ENCODE measurements at regions not wholly inside any gene's neighbourhood (a gene's known extent, or its start where the extent isn't known, plus 50 kb on each side); places are given as distances from the start of the nearest gene placed in this dataset.
A peak's percentile ranks its signal among the peaks of the same experiment; 100 is the strongest.

GRCh38 chr9:110073356-110073905 lies 134.5 kb downstream of the C9orf152 start:
- peak overlapping the region; percentile 93 for H3K27ac ChIP-seq (ENCODE audit: low read depth, low read length)
- no peaks in the 10 kb centered on the region for H3K9me3 ChIP-seq (ENCODE audit: control insufficient read depth in 5 of 5, low read length in 5 of 5)
- no peaks in the 10 kb centered on the region for H3K27me3 ChIP-seq (ENCODE audit: control insufficient read depth in 5 of 5, insufficient read depth in 4 of 5, low read length in 5 of 5)
- no peak overlapping the region for H3K4me3 ChIP-seq (ENCODE audit: low read depth in 1 of 5, low read length in 5 of 5)
- H3K36me3 ChIP-seq (ENCODE audit: control insufficient read depth in 5 of 5, insufficient read depth in 5 of 5, low read length in 5 of 5): peaks cover 0 to 3% (median 0%) of the 10 kb centered on the region in 5 donors
- peaks cover 5 to 36% (median 21%) of the 10 kb centered on the region in 5 donors for H3K4me1 ChIP-seq (ENCODE audit: control insufficient read depth in 5 of 5, insufficient read depth in 5 of 5, low read length in 5 of 5)
- no peak overlapping the region for H3K9ac ChIP-seq (ENCODE audit: low read length in 5 of 5)

DNA sequence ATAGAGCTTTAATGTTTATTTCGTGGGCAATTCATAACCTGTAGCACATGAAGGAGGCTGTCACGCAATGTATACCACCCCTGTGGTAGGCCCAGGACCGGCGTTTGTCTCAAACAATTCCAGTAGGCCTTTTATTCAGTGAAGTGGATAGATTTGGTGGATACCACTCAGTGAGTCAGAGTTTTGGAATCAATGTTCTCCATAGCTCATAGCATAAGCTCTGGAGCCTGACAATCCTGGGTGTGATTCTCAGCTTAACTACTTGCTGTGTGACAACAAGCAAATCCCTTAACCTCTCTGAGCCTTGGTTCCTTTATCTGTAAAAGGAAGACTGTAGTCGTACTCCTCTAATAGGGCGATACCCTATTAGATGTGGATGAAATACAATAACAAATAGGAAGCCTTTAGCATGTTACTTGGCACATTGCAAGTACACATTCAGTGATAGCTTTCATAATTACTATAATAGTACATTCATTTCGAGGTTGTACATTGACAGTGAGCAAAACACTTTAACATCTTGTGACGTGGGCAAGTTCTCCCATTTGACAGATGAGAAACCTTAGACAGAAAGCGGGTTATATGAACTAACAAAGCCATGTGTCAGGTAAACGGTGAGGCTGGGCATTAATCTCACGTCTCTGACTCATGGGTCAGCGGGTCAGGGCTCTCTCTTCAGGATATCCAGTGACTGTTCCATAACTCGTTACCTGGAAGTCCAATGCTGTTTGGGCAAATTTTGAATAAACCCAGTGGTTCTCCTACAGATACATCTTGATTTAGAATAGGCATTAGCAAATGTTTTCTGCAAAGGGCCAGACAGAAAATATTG lies 130.8 kb downstream of the C9orf152 start:
- Histone ChIP-seq H3K27ac (ENCODE audit: low read depth, low read length) (peak overlapping the region; percentile 58), H3K9ac (ENCODE audit: low read length in 5 of 5) (no peak overlapping the region), H3K4me3 (ENCODE audit: low read depth in 1 of 5, low read length in 5 of 5) (no peak overlapping the region), H3K36me3 (ENCODE audit: control insufficient read depth in 5 of 5, insufficient read depth in 5 of 5, low read length in 5 of 5) (peaks cover 0 to 3% (median 0%) of the 10 kb centered on the region in 5 donors), H3K9me3 (ENCODE audit: control insufficient read depth in 5 of 5, low read length in 5 of 5) (no peaks in the 10 kb centered on the region), H3K4me1 (ENCODE audit: control insufficient read depth in 5 of 5, insufficient read depth in 5 of 5, low read length in 5 of 5) (peaks cover 0 to 37% (median 17%) of the 10 kb centered on the region in 5 donors), H3K27me3 (ENCODE audit: control insufficient read depth in 5 of 5, insufficient read depth in 4 of 5, low read length in 5 of 5) (no peaks in the 10 kb centered on the region)

- Histone ChIP-seq H3K9me3 (ENCODE audit: control insufficient read depth in 5 of 5, low read length in 5 of 5) (no peaks in the 10 kb centered on the region), H3K9ac (ENCODE audit: low read length in 5 of 5) (no peak overlapping the region), H3K4me3 (ENCODE audit: low read depth in 1 of 5, low read length in 5 of 5) (no peak overlapping the region), H3K36me3 (ENCODE audit: control insufficient read depth in 5 of 5, insufficient read depth in 5 of 5, low read length in 5 of 5) (peaks cover 0 to 3% (median 0%) of the 10 kb centered on the region in 5 donors), H3K4me1 (ENCODE audit: control insufficient read depth in 5 of 5, insufficient read depth in 5 of 5, low read length in 5 of 5) (peaks cover 0 to 31% (median 15%) of the 10 kb centered on the region in 5 donors), H3K27me3 (ENCODE audit: control insufficient read depth in 5 of 5, insufficient read depth in 4 of 5, low read length in 5 of 5) (no peaks in the 10 kb centered on the region), H3K27ac (ENCODE audit: low read depth, low read length) (peak overlapping the region; percentile 58)
Observed at GRCh38 chr9:110077925-110078324, 130.0 kb downstream of the C9orf152 start.

- no peaks in the 10 kb centered on the region for H3K27me3 ChIP-seq (ENCODE audit: control insufficient read depth in 5 of 5, insufficient read depth in 4 of 5, low read length in 5 of 5)
- H3K9ac ChIP-seq (ENCODE audit: low read length in 5 of 5): no peak overlapping the region
- peaks cover 1 to 31% (median 12%) of the 10 kb centered on the region in 5 donors for H3K4me1 ChIP-seq (ENCODE audit: control insufficient read depth in 5 of 5, insufficient read depth in 5 of 5, low read length in 5 of 5)
- H3K9me3 ChIP-seq (ENCODE audit: control insufficient read depth in 5 of 5, low read length in 5 of 5): no peaks in the 10 kb centered on the region
- H3K36me3 ChIP-seq (ENCODE audit: control insufficient read depth in 5 of 5, insufficient read depth in 5 of 5, low read length in 5 of 5): peaks cover 0 to 3% (median 0%) of the 10 kb centered on the region in 5 donors
- H3K4me3 ChIP-seq (ENCODE audit: low read depth in 1 of 5, low read length in 5 of 5): no peak overlapping the region
- H3K27ac ChIP-seq (ENCODE audit: low read depth, low read length): peak overlapping the region; percentile 58
Observed at GRCh38 chr9:110078604-110079003, 129.4 kb downstream of the C9orf152 start.

DNA sequence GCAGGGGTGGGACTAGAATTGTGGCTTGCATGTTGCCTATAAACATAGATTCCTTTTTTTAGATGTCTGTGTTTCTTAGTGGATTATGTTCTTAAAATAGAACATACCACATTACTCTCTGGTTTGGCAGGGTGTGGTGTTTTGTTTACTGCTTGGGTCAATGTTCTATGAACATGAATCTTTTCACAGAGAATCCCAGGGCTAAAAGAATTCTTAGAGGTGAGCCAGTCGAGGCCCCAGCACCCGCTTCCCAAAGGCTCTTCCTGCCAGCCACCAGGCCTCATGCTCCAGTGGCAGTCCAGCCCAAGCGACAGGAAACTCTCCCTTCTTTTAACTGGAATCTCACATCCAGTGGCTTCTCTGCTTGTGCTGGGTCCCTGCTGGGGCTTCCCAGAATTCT lies 126.6 kb downstream of the C9orf152 start:
- Histone ChIP-seq H3K4me1 (ENCODE audit: control insufficient read depth in 5 of 5, insufficient read depth in 5 of 5, low read length in 5 of 5) (peaks cover 3 to 41% (median 15%) of the 10 kb centered on the region in 5 donors), H3K9ac (ENCODE audit: low read length in 5 of 5) (no peak overlapping the region), H3K9me3 (ENCODE audit: control insufficient read depth in 5 of 5, low read length in 5 of 5) (no peaks in the 10 kb centered on the region), H3K4me3 (ENCODE audit: low read depth in 1 of 5, low read length in 5 of 5) (no peak overlapping the region), H3K36me3 (ENCODE audit: control insufficient read depth in 5 of 5, insufficient read depth in 5 of 5, low read length in 5 of 5) (peaks cover 0 to 3% (median 0%) of the 10 kb centered on the region in 5 donors), H3K27ac (ENCODE audit: low read depth, low read length) (peak overlapping the region; percentile 45), H3K27me3 (ENCODE audit: control insufficient read depth in 5 of 5, insufficient read depth in 4 of 5, low read length in 5 of 5) (no peaks in the 10 kb centered on the region)

DNA sequence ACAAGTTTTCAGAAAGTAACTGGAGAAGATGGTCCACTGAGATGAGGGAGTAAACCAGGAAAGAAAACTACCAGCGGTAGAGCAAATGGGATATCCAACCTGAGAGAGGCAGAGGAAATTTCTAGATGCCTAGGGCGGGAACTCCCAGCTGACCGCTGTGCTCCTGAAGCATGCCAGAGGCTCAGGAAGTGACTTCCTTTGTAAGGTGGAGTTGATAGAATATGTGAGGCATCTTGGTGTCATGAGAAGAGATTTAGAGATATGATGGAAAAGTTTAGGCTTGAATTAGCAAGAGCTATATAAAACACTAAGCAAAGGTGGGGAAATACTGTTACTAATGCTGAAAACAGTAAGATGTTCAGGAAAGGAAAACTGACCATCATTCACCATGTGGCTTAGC lies 124.1 kb downstream of the C9orf152 start:
- H3K4me1 ChIP-seq (ENCODE audit: control insufficient read depth in 5 of 5, insufficient read depth in 5 of 5, low read length in 5 of 5): peaks cover 3 to 55% (median 17%) of the 10 kb centered on the region in 5 donors
- peak overlapping the region; percentile 48 for H3K27ac ChIP-seq (ENCODE audit: low read depth, low read length)
- H3K9ac ChIP-seq (ENCODE audit: low read length in 5 of 5): no peak overlapping the region
- no peaks in the 10 kb centered on the region for H3K27me3 ChIP-seq (ENCODE audit: control insufficient read depth in 5 of 5, insufficient read depth in 4 of 5, low read length in 5 of 5)
- H3K36me3 ChIP-seq (ENCODE audit: control insufficient read depth in 5 of 5, insufficient read depth in 5 of 5, low read length in 5 of 5): no peaks in the 10 kb centered on the region
- no peak overlapping the region for H3K4me3 ChIP-seq (ENCODE audit: low read depth in 1 of 5, low read length in 5 of 5)
- H3K9me3 ChIP-seq (ENCODE audit: control insufficient read depth in 5 of 5, low read length in 5 of 5): no peaks in the 10 kb centered on the region

GRCh38 chr9:110086537-110086936 lies 121.4 kb downstream of the C9orf152 start:
- H3K4me1 ChIP-seq (ENCODE audit: control insufficient read depth in 5 of 5, insufficient read depth in 5 of 5, low read length in 5 of 5): peaks cover 3 to 59% (median 14%) of the 10 kb centered on the region in 5 donors

DNA sequence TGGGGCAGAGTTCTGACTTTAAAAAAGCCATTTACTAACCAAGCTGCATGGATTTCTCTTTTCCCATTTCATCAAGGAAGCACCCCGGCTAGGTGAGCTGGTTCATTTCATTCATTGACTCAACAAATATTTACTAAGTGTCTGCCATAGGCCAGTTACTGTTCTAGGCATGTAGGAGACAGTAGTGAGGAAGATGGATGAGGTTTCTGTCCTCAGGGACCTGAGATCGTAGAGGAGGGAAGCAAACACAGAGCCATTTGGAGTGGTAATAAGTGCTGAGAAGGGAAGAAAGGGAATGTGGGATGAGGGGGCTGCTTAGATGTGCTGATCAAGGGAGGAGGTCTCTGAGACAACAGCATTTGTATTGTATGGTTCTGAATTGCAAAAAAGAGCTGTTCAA lies 120.4 kb downstream of the C9orf152 start:
- H3K27me3 ChIP-seq (ENCODE audit: control insufficient read depth in 5 of 5, insufficient read depth in 4 of 5, low read length in 5 of 5): no peaks in the 10 kb centered on the region
- peaks cover 0 to 3% (median 0%) of the 10 kb centered on the region in 5 donors for H3K36me3 ChIP-seq (ENCODE audit: control insufficient read depth in 5 of 5, insufficient read depth in 5 of 5, low read length in 5 of 5)
- no peaks in the 10 kb centered on the region for H3K9me3 ChIP-seq (ENCODE audit: control insufficient read depth in 5 of 5, low read length in 5 of 5)
- no peak overlapping the region for H3K4me3 ChIP-seq (ENCODE audit: low read depth in 1 of 5, low read length in 5 of 5)
- peak overlapping the region; percentile 43 for H3K27ac ChIP-seq (ENCODE audit: low read depth, low read length)
- H3K9ac ChIP-seq (ENCODE audit: low read length in 5 of 5): no peak overlapping the region
- peaks cover 3 to 55% (median 8%) of the 10 kb centered on the region in 5 donors for H3K4me1 ChIP-seq (ENCODE audit: control insufficient read depth in 5 of 5, insufficient read depth in 5 of 5, low read length in 5 of 5)

More at GRCh38 chr9:110086537-110086936, 121.4 kb downstream of the C9orf152 start:
- no peak overlapping the region for H3K9ac ChIP-seq (ENCODE audit: low read length in 5 of 5)
- no peak overlapping the region for H3K27ac ChIP-seq (ENCODE audit: low read depth, low read length)
- no peaks in the 10 kb centered on the region for H3K27me3 ChIP-seq (ENCODE audit: control insufficient read depth in 5 of 5, insufficient read depth in 4 of 5, low read length in 5 of 5)
- no peaks in the 10 kb centered on the region for H3K9me3 ChIP-seq (ENCODE audit: control insufficient read depth in 5 of 5, low read length in 5 of 5)
- peaks cover 0 to 3% (median 0%) of the 10 kb centered on the region in 5 donors for H3K36me3 ChIP-seq (ENCODE audit: control insufficient read depth in 5 of 5, insufficient read depth in 5 of 5, low read length in 5 of 5)
- H3K4me3 ChIP-seq (ENCODE audit: low read depth in 1 of 5, low read length in 5 of 5): no peak overlapping the region

- H3K27ac ChIP-seq (ENCODE audit: low read depth, low read length): peak overlapping the region; percentile 43
- peaks cover 0 to 3% (median 0%) of the 10 kb centered on the region in 5 donors for H3K36me3 ChIP-seq (ENCODE audit: control insufficient read depth in 5 of 5, insufficient read depth in 5 of 5, low read length in 5 of 5)
- peaks cover 3 to 59% (median 8%) of the 10 kb centered on the region in 5 donors for H3K4me1 ChIP-seq (ENCODE audit: control insufficient read depth in 5 of 5, insufficient read depth in 5 of 5, low read length in 5 of 5)
- H3K4me3 ChIP-seq (ENCODE audit: low read depth in 1 of 5, low read length in 5 of 5): no peak overlapping the region
- no peak overlapping the region for H3K9ac ChIP-seq (ENCODE audit: low read length in 5 of 5)
- H3K9me3 ChIP-seq (ENCODE audit: control insufficient read depth in 5 of 5, low read length in 5 of 5): no peaks in the 10 kb centered on the region
- no peaks in the 10 kb centered on the region for H3K27me3 ChIP-seq (ENCODE audit: control insufficient read depth in 5 of 5, insufficient read depth in 4 of 5, low read length in 5 of 5)
Observed at GRCh38 chr9:110088099-110088498, 119.9 kb downstream of the C9orf152 start.

All from subcutaneous abdominal adipose tissue (tissue), 5 donors.